Body of pancreas (tissue), 4 donors: ENCODE measurements at regions not wholly inside any gene's neighbourhood (a gene's known extent, or its start where the extent isn't known, plus 50 kb on each side); places are given as distances from the start of the nearest gene placed in this dataset.

Experiments
- ATAC-seq: fragments of 150-250 bp; one replicate; pipeline ENCODE4 v1.9.1; 2016
- DNase-seq, 4 donors: peaks; one replicate each; pipeline ENCODE4 v3.0.0-alpha.2; 2019
- H3K27ac ChIP-seq, 4 donors: fragments of 200-600 bp; sonication (generic); 1 replicate in 3 of 4; 2 replicates in 1 of 4; pipeline versions ENCODE4 v1.5.1 to v1.6.1; 2016 to 2019; ENCODE audit warnings: mild to moderate bottlenecking in 1 of 4, mixed read lengths in 1 of 4, moderate library complexity in 1 of 4
- H3K27me3 ChIP-seq, 2 donors: fragments of 200-600 bp; sonication (generic); one replicate each; pipeline ENCODE4 v1.6.0; 2016; ENCODE audit warnings: mild to moderate bottlenecking in 1 of 2
- H3K36me3 ChIP-seq, 2 donors: fragments of 200-600 bp; sonication (generic); replicated peaks in 1 of 2; 2 replicates each; pipeline ENCODE4 v1.5.1; 2016; ENCODE audit warnings: low read depth in 2 of 2; ENCODE audit not compliant: insufficient read depth in 1 of 2
- H3K4me1 ChIP-seq: fragments of 200-600 bp; sonication (generic); one replicate; pipeline ENCODE4 v1.6.0; 2016
- H3K4me3 ChIP-seq, 2 donors: fragments of 200-600 bp; sonication (generic); 1 replicate in 1 of 2; 2 replicates in 1 of 2; pipeline ENCODE4 v1.5.1; 2016 to 2019
- H3K9me3 ChIP-seq, 3 donors: fragments of 200-600 bp; sonication (generic); 1 replicate in 2 of 3; 2 replicates in 1 of 3; pipeline ENCODE4 v1.5.1; 2016
- POLR2A ChIP-seq, 3 donors: fragments of 450-650 bp; IDR thresholded peaks; one replicate each; pipeline ENCODE4 v1.6.1; 2016; ENCODE audit warnings: antibody characterized with exemption in 3 of 3, mild to moderate bottlenecking in 2 of 3
- WGBS, 2 donors: methylation state at CpG; one replicate each; pipeline ENCODE4 v1.1.5; 2017; 5-methylcytosine and 5-hydroxymethylcytosine counted together
- intact Hi-C: fragments of 100-400 bp; cut with DNase I; formaldehyde crosslinking; loops from one replicate; pipeline ENCODE4 v1.15.1; 2023
- TF ChIP-seq, protein P1 (sequence below), 7 experiments: fragments of 450-650 bp in 4 of 7; fragments of 200-600 bp in 3 of 7; sonication (generic) in 3 of 7; IDR thresholded peaks; one replicate each; pipeline ENCODE4 v1.5.1; 2016 to 2019; ENCODE audit warnings: antibody characterized with exemption in 7 of 7

DNA sequence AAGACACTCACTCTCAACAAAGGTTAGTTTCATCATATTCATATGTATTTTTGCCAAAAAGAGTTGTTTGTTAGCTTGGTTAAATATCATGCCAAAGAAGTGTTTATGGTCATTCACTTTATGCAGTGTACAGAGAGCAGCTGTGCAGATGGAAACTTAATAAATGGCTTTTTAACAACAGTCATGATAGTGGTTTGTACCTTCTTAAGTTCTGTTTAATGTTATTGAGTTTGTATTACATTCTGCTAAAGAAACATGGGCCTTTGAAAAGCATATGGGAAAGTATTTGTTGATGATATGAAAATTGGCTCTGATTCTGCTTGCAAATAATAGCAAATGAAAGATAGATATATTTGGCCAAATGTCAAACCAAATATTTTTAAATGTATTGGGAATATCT lies 607.3 kb downstream of the NCAM2 start:
- intact Hi-C loops: no loop called here
- TF ChIP-seq, protein P1, sequence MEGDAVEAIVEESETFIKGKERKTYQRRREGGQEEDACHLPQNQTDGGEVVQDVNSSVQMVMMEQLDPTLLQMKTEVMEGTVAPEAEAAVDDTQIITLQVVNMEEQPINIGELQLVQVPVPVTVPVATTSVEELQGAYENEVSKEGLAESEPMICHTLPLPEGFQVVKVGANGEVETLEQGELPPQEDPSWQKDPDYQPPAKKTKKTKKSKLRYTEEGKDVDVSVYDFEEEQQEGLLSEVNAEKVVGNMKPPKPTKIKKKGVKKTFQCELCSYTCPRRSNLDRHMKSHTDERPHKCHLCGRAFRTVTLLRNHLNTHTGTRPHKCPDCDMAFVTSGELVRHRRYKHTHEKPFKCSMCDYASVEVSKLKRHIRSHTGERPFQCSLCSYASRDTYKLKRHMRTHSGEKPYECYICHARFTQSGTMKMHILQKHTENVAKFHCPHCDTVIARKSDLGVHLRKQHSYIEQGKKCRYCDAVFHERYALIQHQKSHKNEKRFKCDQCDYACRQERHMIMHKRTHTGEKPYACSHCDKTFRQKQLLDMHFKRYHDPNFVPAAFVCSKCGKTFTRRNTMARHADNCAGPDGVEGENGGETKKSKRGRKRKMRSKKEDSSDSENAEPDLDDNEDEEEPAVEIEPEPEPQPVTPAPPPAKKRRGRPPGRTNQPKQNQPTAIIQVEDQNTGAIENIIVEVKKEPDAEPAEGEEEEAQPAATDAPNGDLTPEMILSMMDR (IDR thresholded peaks at IDR 0.05): no peak
- TF ChIP-seq POLR2A (IDR thresholded peaks at IDR 0.05): no peak
- ATAC-seq (no peak), DNase-seq (no peak)
- no peaks in the 10 kb centered on the region for H3K4me1 ChIP-seq
- no peaks in the 10 kb centered on the region for H3K27me3 ChIP-seq
- H3K36me3 ChIP-seq: no peaks in the 10 kb centered on the region
- H3K4me3 ChIP-seq: no peak overlapping the region
- H3K9me3 ChIP-seq: no peaks in the 10 kb centered on the region
- no peak overlapping the region for H3K27ac ChIP-seq

DNA sequence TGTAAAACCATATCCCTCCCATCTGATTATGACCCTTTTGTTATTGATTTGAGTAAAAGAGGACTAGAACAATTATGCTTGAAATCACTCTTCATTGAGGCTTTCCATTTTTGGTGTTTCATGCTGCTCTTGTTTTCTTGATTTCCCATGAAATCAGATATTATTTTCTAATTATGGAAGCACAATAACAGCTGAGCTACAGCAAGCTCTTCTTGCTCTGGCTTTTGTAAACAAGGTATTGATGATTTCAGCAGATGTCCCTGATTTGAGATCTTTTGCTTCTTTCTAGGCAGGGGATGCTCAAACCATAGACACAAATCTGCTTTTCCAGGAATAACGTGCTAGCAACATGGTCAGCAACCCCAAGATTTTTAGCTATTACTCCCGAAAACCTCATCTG lies 607.8 kb downstream of the NCAM2 start:
- no peaks in the 10 kb centered on the region for H3K4me1 ChIP-seq
- DNase-seq (no peak), ATAC-seq (no peak)
- no peak overlapping the region for H3K27ac ChIP-seq
- 52 to 68% methylated on average over 2 of the region's 2 CpGs for WGBS, 2 donors
- no peaks in the 10 kb centered on the region for H3K9me3 ChIP-seq
- TF ChIP-seq, protein P1 (IDR thresholded peaks at IDR 0.05): no peak
- no peak for TF ChIP-seq POLR2A (IDR thresholded peaks at IDR 0.05)
- no peaks in the 10 kb centered on the region for H3K36me3 ChIP-seq
- H3K4me3 ChIP-seq: no peak overlapping the region
- no peaks in the 10 kb centered on the region for H3K27me3 ChIP-seq
- intact Hi-C loops: no loop called here

DNA sequence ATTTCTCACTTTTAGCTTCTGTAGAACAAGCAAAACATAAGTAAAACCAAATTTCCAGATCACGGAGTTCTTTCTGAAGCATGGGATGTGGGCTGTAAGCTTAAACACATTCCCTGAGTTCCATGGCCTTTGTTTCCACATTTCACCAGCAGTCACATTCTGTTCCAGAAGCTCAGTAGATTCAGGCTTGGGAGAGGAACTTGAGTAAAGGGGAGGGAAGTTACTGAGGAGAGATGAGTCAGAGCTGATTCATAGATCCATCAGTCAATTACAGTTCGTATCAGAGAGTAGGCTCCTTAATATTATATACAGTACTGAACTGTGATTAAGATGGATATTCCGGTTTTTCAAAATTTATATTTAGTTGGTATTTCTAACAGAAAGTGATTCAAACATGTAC lies 614.3 kb downstream of the NCAM2 start:
- 32 to 40% methylated on average over 3 of the region's 3 CpGs for WGBS, 2 donors
- no peak for TF ChIP-seq POLR2A (IDR thresholded peaks at IDR 0.05)
- TF ChIP-seq, protein P1 (IDR thresholded peaks at IDR 0.05): no peak
- H3K9me3 ChIP-seq: no peaks in the 10 kb centered on the region
- no peak overlapping the region for H3K27ac ChIP-seq
- no peak overlapping the region for H3K4me3 ChIP-seq
- intact Hi-C loops: no loop called here
- no peaks in the 10 kb centered on the region for H3K27me3 ChIP-seq
- no peaks in the 10 kb centered on the region for H3K36me3 ChIP-seq
- DNase-seq (peak in 1 of 4 donors; percentile 4), ATAC-seq (peak; percentile 33)
- H3K4me1 ChIP-seq: no peaks in the 10 kb centered on the region

DNA sequence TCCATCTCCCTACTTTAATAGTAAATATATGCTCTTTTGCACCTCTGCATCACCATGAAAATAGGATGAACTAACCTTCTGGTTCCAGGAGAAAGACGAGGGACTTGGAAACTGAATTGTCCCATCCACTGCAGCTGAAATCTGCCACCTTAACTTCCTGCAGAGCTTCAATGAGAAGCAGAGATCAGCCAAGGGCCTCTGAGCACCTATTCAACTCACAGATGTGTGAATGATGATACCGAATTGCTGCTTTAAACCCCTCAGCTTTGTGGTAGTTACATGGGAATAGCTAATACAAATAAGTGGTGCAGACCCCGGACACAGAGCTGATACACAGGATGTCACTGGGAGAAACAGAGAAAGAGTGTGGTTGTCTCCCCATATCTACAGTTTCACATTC lies 616.8 kb downstream of the NCAM2 start:
- TF ChIP-seq POLR2A (IDR thresholded peaks at IDR 0.05): no peak
- TF ChIP-seq, protein P1 (IDR thresholded peaks at IDR 0.05): no peak
- intact Hi-C loops: no loop called here
- WGBS, 2 donors: 36 to 50% methylated on average over 3 of the region's 3 CpGs
- Histone ChIP-seq H3K27ac (no peak overlapping the region), H3K4me3 (no peak overlapping the region), H3K4me1 (no peaks in the 10 kb centered on the region), H3K9me3 (no peaks in the 10 kb centered on the region), H3K36me3 (no peaks in the 10 kb centered on the region), H3K27me3 (no peaks in the 10 kb centered on the region)
- no peak for ATAC-seq
- no peak for DNase-seq

DNA sequence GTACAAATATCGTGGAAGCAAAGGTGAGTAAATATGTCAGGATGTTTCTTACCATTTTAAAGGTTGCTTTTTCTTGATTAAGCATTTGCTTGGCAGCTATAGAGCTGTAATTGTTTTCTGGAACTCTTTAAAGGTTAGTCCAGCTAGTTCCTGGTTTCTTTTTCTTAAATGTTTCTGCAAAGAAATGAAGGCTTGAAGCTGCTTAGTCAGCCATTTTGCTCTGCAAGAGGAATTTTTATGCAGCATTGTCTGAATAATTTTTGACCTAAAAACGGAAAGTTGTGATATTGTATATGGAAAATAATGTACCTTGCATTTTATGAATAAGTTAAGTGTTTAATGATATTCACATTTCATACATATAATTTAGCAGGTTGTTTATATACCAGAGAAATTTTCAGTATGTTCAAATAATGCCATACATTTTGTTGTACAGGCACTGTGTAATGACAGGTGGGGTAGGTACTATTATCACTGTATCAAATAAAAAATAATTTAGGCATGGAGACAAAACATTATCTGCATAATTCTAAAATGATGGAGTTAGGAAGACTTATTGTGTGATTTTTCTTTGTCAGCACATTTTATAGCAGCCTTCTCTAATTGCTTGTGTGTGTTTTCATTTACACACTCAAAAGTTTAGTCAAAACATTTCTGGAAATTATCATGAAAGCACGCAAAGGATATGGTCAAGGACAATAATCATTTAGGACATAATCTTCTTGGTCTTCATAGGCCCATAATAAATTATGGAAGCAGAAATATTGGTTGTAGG lies 624.4 kb downstream of the NCAM2 start:
- no peaks in the 10 kb centered on the region for H3K36me3 ChIP-seq
- no peaks in the 10 kb centered on the region for H3K27me3 ChIP-seq
- H3K27ac ChIP-seq: no peak overlapping the region
- ATAC-seq: no peak
- H3K9me3 ChIP-seq: no peaks in the 10 kb centered on the region
- H3K4me1 ChIP-seq: no peaks in the 10 kb centered on the region
- TF ChIP-seq POLR2A (IDR thresholded peaks at IDR 0.05): no peak
- intact Hi-C loops: no loop called here
- no peak for DNase-seq
- WGBS, 2 donors: 35 to 42% methylated on average over 3 of the region's 3 CpGs
- no peak overlapping the region for H3K4me3 ChIP-seq
